ENCODE measurements at regions not wholly inside any gene's neighbourhood (a gene's known extent, or its start where the extent isn't known, plus 50 kb on each side); places are given as distances from the start of the nearest gene placed in this dataset.

GRCh38 chr7:17171427-17171826 is 127.0 kb upstream of the AHR start:
- H3K27ac ChIP-seq (ENCODE audit: insufficient read depth in 1 of 2, low read depth in 1 of 2, low read length in 2 of 2, poor library complexity in 1 of 2, severe bottlenecking in 2 of 2), result no peak overlapping the region
- no peak for DNase-seq
- H3K4me3 ChIP-seq (ENCODE audit: control insufficient read depth in 1 of 7, extremely low read depth in 1 of 7, insufficient read depth in 4 of 7, low read depth in 2 of 7, low read length in 6 of 7), result no peak overlapping the region
- no CpG with 5 or more reads among the region's 3 CpGs for WGBS (ENCODE audit: insufficient coverage)
- no peaks in the 10 kb centered on the region for H3K27me3 ChIP-seq (replicated peaks in 2 of 5; ENCODE audit: control insufficient read depth in 4 of 5, insufficient read depth in 5 of 5, low read length in 4 of 5)
- peaks cover 0 to 4% (median 0%) of the 10 kb centered on the region in 5 experiments for H3K9me3 ChIP-seq (ENCODE audit: control extremely low read depth in 1 of 5, control insufficient read depth in 4 of 5, insufficient read depth in 2 of 5, low read depth in 1 of 5, low read length in 4 of 5)
- H3K4me1 ChIP-seq (ENCODE audit: control extremely low read depth in 1 of 4, control insufficient read depth in 4 of 4, insufficient read depth in 4 of 4, low read length in 3 of 4), result no peaks in the 10 kb centered on the region
- ChIA-PET CTCF (no interaction called here), POLR2A (no interaction called here)
- H3K36me3 ChIP-seq (ENCODE audit: control insufficient read depth in 4 of 4, insufficient read depth in 4 of 4, low read length in 3 of 4), result no peaks in the 10 kb centered on the region

- H3K36me3 ChIP-seq (ENCODE audit: control insufficient read depth in 4 of 4, insufficient read depth in 4 of 4, low read length in 3 of 4), result no peaks in the 10 kb centered on the region
- H3K4me3 ChIP-seq (ENCODE audit: control insufficient read depth in 1 of 7, extremely low read depth in 1 of 7, insufficient read depth in 4 of 7, low read depth in 2 of 7, low read length in 6 of 7), result no peak overlapping the region
- no peak for DNase-seq
- CTCF ChIA-PET, result no interaction called here
- no peak overlapping the region for H3K27ac ChIP-seq (ENCODE audit: insufficient read depth in 1 of 2, low read depth in 1 of 2, low read length in 2 of 2, poor library complexity in 1 of 2, severe bottlenecking in 2 of 2)
- H3K27me3 ChIP-seq (replicated peaks in 2 of 5; ENCODE audit: control insufficient read depth in 4 of 5, insufficient read depth in 5 of 5, low read length in 4 of 5), result no peaks in the 10 kb centered on the region
- no peaks in the 10 kb centered on the region for H3K4me1 ChIP-seq (ENCODE audit: control extremely low read depth in 1 of 4, control insufficient read depth in 4 of 4, insufficient read depth in 4 of 4, low read length in 3 of 4)
- POLR2A ChIA-PET, result no interaction called here
- 95% methylated on average over 10 of the region's 11 CpGs for WGBS (ENCODE audit: insufficient coverage)
- peaks cover 0 to 4% (median 0%) of the 10 kb centered on the region in 5 experiments for H3K9me3 ChIP-seq (ENCODE audit: control extremely low read depth in 1 of 5, control insufficient read depth in 4 of 5, insufficient read depth in 2 of 5, low read depth in 1 of 5, low read length in 4 of 5)
Observed at GRCh38 chr7:17176371-17177032, 122.0 kb upstream of the AHR start.

- no peaks in the 10 kb centered on the region for H3K4me1 ChIP-seq (ENCODE audit: control extremely low read depth in 1 of 4, control insufficient read depth in 4 of 4, insufficient read depth in 4 of 4, low read length in 3 of 4)
- ChIA-PET CTCF (interaction anchor here (1.1 kb wide), 1 partner anchor 195 kb away, joined by 3 read pairs; no protein-coding TSS in a partner anchor), POLR2A (no interaction called here)
- H3K9me3 ChIP-seq (ENCODE audit: control extremely low read depth in 1 of 5, control insufficient read depth in 4 of 5, insufficient read depth in 2 of 5, low read depth in 1 of 5, low read length in 4 of 5), result no peaks in the 10 kb centered on the region
- H3K27ac ChIP-seq (ENCODE audit: insufficient read depth in 1 of 2, low read depth in 1 of 2, low read length in 2 of 2, poor library complexity in 1 of 2, severe bottlenecking in 2 of 2), result no peak overlapping the region
- WGBS (ENCODE audit: insufficient coverage), result 100% methylated on average over 1 of the region's 2 CpGs
- no peaks in the 10 kb centered on the region for H3K27me3 ChIP-seq (replicated peaks in 2 of 5; ENCODE audit: control insufficient read depth in 4 of 5, insufficient read depth in 5 of 5, low read length in 4 of 5)
- no peak overlapping the region for H3K4me3 ChIP-seq (ENCODE audit: control insufficient read depth in 1 of 7, extremely low read depth in 1 of 7, insufficient read depth in 4 of 7, low read depth in 2 of 7, low read length in 6 of 7)
- DNase-seq, result no peak
- H3K36me3 ChIP-seq (ENCODE audit: control insufficient read depth in 4 of 4, insufficient read depth in 4 of 4, low read length in 3 of 4), result no peaks in the 10 kb centered on the region
Observed at GRCh38 chr7:17178545-17178944, 119.9 kb upstream of the AHR start.

GRCh38 chr7:17181482-17181881 is 117.0 kb upstream of the AHR start:
- ChIA-PET POLR2A (no interaction called here), CTCF (no interaction called here)
- Histone ChIP-seq H3K4me3 (ENCODE audit: control insufficient read depth in 1 of 7, extremely low read depth in 1 of 7, insufficient read depth in 4 of 7, low read depth in 2 of 7, low read length in 6 of 7) (no peak overlapping the region), H3K27me3 (replicated peaks in 2 of 5; ENCODE audit: control insufficient read depth in 4 of 5, insufficient read depth in 5 of 5, low read length in 4 of 5) (no peaks in the 10 kb centered on the region), H3K9me3 (ENCODE audit: control extremely low read depth in 1 of 5, control insufficient read depth in 4 of 5, insufficient read depth in 2 of 5, low read depth in 1 of 5, low read length in 4 of 5) (no peaks in the 10 kb centered on the region), H3K27ac (ENCODE audit: insufficient read depth in 1 of 2, low read depth in 1 of 2, low read length in 2 of 2, poor library complexity in 1 of 2, severe bottlenecking in 2 of 2) (no peak overlapping the region), H3K4me1 (ENCODE audit: control extremely low read depth in 1 of 4, control insufficient read depth in 4 of 4, insufficient read depth in 4 of 4, low read length in 3 of 4) (peaks cover 0 to 17% (median 2%) of the 10 kb centered on the region in 4 experiments), H3K36me3 (ENCODE audit: control insufficient read depth in 4 of 4, insufficient read depth in 4 of 4, low read length in 3 of 4) (no peaks in the 10 kb centered on the region)
- DNase-seq, result no peak
- WGBS (ENCODE audit: insufficient coverage), result 92% methylated on average over 2 of the region's 3 CpGs

GRCh38 chr7:17183630-17184328 is 114.7 kb upstream of the AHR start:
- Histone ChIP-seq H3K4me3 (ENCODE audit: control insufficient read depth in 1 of 7, extremely low read depth in 1 of 7, insufficient read depth in 4 of 7, low read depth in 2 of 7, low read length in 6 of 7) (no peak overlapping the region), H3K27ac (ENCODE audit: insufficient read depth in 1 of 2, low read depth in 1 of 2, low read length in 2 of 2, poor library complexity in 1 of 2, severe bottlenecking in 2 of 2) (no peak overlapping the region), H3K27me3 (replicated peaks in 2 of 5; ENCODE audit: control insufficient read depth in 4 of 5, insufficient read depth in 5 of 5, low read length in 4 of 5) (no peaks in the 10 kb centered on the region), H3K9me3 (ENCODE audit: control extremely low read depth in 1 of 5, control insufficient read depth in 4 of 5, insufficient read depth in 2 of 5, low read depth in 1 of 5, low read length in 4 of 5) (no peaks in the 10 kb centered on the region), H3K36me3 (ENCODE audit: control insufficient read depth in 4 of 4, insufficient read depth in 4 of 4, low read length in 3 of 4) (no peaks in the 10 kb centered on the region), H3K4me1 (ENCODE audit: control extremely low read depth in 1 of 4, control insufficient read depth in 4 of 4, insufficient read depth in 4 of 4, low read length in 3 of 4) (peaks cover 0 to 22% (median 2%) of the 10 kb centered on the region in 4 experiments)
- POLR2A ChIA-PET, result interaction anchor here (0.7 kb wide), 1 partner anchor 217 kb away, joined by 3 read pairs; no protein-coding TSS in a partner anchor
- DNase-seq, result peak in 1 of 3 donors; percentile 7
- CTCF ChIA-PET, result interaction anchor here (0.7 kb wide), 1 partner anchor 39 kb away, joined by 3 read pairs; no protein-coding TSS in a partner anchor
- no CpG with 5 or more reads among the region's 2 CpGs for WGBS (ENCODE audit: insufficient coverage)

GRCh38 chr7:17184805-17185689 is 113.4 kb upstream of the AHR start:
- whole genome bisulfite sequencing (ENCODE audit: insufficient coverage), result 100% methylated on average over 2 of the region's 4 CpGs
- ChIA-PET POLR2A (no interaction called here), CTCF (no interaction called here)

More at GRCh38 chr7:17184805-17185689, 113.4 kb upstream of the AHR start:
- no peaks in the 10 kb centered on the region for H3K36me3 ChIP-seq (ENCODE audit: control insufficient read depth in 4 of 4, insufficient read depth in 4 of 4, low read length in 3 of 4)
- H3K27me3 ChIP-seq (replicated peaks in 2 of 5; ENCODE audit: control insufficient read depth in 4 of 5, insufficient read depth in 5 of 5, low read length in 4 of 5), result no peaks in the 10 kb centered on the region
- no peak overlapping the region for H3K4me3 ChIP-seq (ENCODE audit: control insufficient read depth in 1 of 7, extremely low read depth in 1 of 7, insufficient read depth in 4 of 7, low read depth in 2 of 7, low read length in 6 of 7)
- H3K4me1 ChIP-seq (ENCODE audit: control extremely low read depth in 1 of 4, control insufficient read depth in 4 of 4, insufficient read depth in 4 of 4, low read length in 3 of 4), result peaks cover 0 to 22% (median 2%) of the 10 kb centered on the region in 4 experiments
- H3K9me3 ChIP-seq (ENCODE audit: control extremely low read depth in 1 of 5, control insufficient read depth in 4 of 5, insufficient read depth in 2 of 5, low read depth in 1 of 5, low read length in 4 of 5), result no peaks in the 10 kb centered on the region
- H3K27ac ChIP-seq (ENCODE audit: insufficient read depth in 1 of 2, low read depth in 1 of 2, low read length in 2 of 2, poor library complexity in 1 of 2, severe bottlenecking in 2 of 2), result no peak overlapping the region
- DNase-seq, result peak in 1 of 3 donors; percentile 17

Data from common myeloid progenitor, CD34-positive (primary cell).